ENCODE measurements at regions not wholly inside any gene's neighbourhood (a gene's known extent, or its start where the extent isn't known, plus 50 kb on each side); places are given as distances from the start of the nearest gene placed in this dataset.
A peak's percentile ranks its signal among the peaks of the same experiment; 100 is the strongest.
"Not testable (repeated sequence)": the region's sequence is repeated elsewhere in the genome, so short reads cannot be mapped to it uniquely, and the experiment has no call there.

DNA sequence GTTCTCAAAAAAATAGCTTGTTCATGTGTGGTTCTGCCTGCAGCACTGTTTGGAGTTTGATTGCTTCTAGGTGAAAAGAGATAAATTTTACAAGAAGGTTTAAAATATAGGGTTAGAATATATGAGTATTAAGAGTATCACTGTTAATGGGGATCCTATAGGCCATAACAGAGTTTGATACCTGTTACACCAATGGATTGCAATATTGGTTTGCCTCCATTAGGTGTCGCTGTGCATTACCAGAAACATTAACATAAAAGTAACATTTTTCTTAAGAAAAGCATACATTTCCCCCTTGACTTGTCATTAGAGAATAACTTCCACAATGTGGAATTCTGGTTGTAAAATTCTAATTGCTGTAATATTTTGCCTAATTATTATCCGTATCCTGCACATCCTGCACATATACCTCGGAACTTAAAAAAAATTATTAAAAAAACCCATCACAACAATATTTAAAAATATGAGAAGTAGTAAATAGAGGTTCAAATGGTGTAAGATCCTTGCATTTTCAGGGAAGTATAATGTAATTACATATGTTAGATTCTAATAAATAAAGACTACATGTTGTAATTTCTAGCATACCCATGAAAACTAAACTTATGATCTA lies 63.0 kb downstream of the CYP4A11 start:
- TF ChIP-seq CTCF (IDR thresholded peaks at IDR 0.05) = peak; percentile 26 to 28 (median 26)
- not testable (repeated sequence) for TF ChIP-seq POLR2A, POLR2AphosphoS5 (IDR thresholded peaks at IDR 0.05)

Data from breast epithelium (tissue), 3 donors.